GM20000 (cell line): ENCODE measurements at regions not wholly inside any gene's neighbourhood (a gene's known extent, or its start where the extent isn't known, plus 50 kb on each side); places are given as distances from the start of the nearest gene placed in this dataset.

Experiments
- DNase-seq: peaks from one replicate; pipeline ENCODE4 v3.0.0; 2012; ENCODE audit warnings: low spot score
- TF ChIP-seq, protein P1 (sequence below): IDR thresholded peaks from 2 replicates; pipeline ENCODE4 v1.5.1; 2012; ENCODE audit warnings: mild to moderate bottlenecking, control low read depth; ENCODE audit errors: extremely low read depth, missing control alignments

DNA sequence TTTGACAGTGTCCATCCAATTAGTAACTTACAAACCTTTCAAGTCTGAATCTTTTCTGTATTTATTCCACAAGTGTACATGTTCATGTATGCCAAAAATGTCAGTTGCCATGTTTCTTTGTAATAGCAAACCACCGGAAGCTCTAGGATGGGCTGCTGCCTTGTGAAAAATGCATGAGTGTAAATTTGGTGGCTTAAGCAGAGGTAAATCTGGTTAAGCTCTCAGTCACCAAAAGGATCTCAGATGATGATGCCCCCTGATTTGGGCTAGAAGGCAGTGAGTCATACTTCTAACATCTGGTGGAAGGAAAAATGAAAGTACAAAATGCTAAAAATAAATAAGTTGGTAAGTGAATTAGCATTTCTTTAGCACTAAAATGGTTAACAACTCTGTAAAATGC lies 567.5 kb downstream of the ELAVL2 start:
- TF ChIP-seq, protein P1, sequence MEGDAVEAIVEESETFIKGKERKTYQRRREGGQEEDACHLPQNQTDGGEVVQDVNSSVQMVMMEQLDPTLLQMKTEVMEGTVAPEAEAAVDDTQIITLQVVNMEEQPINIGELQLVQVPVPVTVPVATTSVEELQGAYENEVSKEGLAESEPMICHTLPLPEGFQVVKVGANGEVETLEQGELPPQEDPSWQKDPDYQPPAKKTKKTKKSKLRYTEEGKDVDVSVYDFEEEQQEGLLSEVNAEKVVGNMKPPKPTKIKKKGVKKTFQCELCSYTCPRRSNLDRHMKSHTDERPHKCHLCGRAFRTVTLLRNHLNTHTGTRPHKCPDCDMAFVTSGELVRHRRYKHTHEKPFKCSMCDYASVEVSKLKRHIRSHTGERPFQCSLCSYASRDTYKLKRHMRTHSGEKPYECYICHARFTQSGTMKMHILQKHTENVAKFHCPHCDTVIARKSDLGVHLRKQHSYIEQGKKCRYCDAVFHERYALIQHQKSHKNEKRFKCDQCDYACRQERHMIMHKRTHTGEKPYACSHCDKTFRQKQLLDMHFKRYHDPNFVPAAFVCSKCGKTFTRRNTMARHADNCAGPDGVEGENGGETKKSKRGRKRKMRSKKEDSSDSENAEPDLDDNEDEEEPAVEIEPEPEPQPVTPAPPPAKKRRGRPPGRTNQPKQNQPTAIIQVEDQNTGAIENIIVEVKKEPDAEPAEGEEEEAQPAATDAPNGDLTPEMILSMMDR = no peak
- DNase-seq = no peak

DNA sequence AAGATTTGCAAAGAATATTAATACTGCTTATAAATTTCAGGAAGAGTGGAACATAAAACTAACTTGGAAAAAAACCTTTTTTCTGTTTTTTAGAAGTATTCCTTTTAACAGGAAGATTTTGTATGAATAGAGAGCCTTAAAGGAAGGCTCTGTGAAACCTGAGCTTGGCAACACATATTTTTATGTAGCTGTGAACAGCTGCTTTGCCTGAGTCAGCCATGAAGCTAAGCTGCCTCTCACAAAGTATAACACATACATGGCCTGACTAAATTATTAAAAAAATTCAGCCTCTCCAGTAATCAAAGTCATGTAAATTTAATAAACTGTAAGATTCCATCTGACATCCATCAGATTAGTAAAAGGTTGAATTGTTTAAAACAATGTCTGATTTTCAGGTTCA lies 547.5 kb downstream of the ELAVL2 start:
- no peak for DNase-seq
- TF ChIP-seq, protein P1 = no peak

DNA sequence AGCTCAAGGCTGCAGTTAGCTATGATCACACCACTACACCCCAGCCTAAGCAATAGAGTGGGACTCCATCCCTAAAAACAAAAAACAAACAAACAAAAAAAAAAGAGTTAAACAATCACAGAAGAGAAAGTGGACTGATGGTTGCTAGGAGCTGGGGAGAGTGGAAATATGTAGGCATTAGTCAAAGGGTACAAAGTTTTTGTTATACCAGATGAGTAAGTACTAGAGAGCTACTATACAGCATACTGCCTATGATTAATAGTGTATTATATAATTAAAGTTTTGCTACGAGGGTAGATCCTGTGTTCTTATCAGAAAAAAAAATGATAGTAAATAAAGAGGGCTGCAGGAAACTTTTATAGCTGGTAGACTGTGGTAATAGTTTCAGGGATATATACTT lies 538.6 kb downstream of the ELAVL2 start:
- TF ChIP-seq, protein P1 = no peak

DNA sequence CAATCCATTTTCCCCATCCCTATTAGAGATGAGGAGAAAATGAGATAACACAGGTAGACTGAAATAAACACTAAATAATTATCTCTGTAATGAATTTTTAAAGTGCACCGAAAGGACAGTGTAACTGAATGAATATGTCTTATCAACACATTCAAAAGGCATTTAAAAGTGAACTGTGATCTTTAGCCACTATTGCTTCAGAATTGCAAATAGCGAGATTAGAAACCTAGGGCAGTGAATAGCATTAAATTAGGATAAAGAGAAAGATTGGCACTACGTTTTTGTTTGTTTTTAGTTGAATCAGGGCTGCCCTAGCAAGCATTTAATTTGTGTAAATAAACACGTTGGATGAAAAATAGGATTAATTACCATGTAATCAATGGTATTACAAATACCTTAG lies 537.5 kb downstream of the ELAVL2 start:
- TF ChIP-seq, protein P1 = no peak
- no peak for DNase-seq

More for the DNA sequence above, 538.6 kb downstream of the ELAVL2 start:
- no peak for DNase-seq

DNA sequence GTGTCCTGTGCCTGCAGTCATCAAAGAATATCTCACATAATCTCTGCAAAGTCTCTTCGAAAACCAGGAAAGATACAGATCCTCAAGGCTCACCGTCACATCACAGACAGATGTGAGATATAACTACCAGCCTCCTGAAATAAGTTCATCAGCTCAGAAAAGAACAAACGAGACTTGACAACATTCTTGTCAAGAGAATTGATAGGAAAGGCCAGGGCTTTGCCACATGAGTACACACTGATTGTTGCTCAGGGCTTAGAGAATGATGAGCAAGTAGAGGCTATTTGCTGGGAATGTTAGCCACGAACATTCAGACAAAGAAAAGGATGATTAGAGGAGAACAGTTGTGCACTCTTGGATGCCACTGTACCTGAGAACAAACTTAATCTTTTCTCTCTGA lies 535.1 kb downstream of the ELAVL2 start:
- no peak for DNase-seq
- TF ChIP-seq, protein P1 = no peak

DNA sequence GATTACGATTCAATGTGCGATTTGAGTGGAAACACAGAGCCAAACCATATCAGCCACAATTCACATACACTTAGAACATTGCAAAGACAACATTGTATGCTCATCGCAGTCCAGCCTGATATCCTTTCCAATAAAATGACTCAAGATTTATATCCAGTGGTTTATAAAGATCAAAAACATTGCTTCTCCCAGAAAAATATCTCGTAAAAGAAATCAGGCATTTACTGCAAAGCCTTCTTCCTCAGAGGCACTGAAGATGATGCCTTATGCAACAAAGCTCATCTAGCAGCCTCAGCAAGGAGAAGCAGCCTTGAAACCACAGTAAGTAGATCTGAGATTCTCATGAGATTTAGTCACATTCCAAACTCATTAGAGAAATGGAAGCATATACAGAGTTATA lies 523.8 kb downstream of the ELAVL2 start:
- DNase-seq = no peak
- TF ChIP-seq, protein P1 = no peak

DNA sequence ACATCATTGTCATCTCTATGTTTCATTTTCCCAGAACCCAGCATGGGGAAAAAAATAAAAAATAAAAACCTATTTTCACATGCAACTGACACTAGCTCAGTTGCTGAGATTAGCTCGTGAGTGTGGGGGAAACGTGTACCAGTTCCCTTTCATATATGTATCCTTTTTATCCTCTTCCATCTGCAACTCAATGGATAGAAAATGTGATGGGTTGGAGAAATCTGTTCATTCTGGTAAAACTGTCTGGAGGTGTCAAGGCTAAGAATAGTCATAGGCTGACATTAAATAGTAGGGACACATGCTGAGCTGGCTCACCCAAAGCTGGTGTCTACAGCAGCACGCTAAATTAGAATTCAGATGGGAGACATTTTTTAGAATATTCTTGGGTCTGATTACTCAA lies 519.3 kb downstream of the ELAVL2 start:
- TF ChIP-seq, protein P1 = no peak

More for the DNA sequence above, 519.3 kb downstream of the ELAVL2 start:
- DNase-seq = no peak
